HuH-7.5 (cell line): ENCODE measurements at regions not wholly inside any gene's neighbourhood (a gene's known extent, or its start where the extent isn't known, plus 50 kb on each side); places are given as distances from the start of the nearest gene placed in this dataset.

Source experiments
- DNase-seq: peaks from one replicate; pipeline ENCODE4 v3.0.0; 2011; ENCODE audit warnings: low spot score

DNA sequence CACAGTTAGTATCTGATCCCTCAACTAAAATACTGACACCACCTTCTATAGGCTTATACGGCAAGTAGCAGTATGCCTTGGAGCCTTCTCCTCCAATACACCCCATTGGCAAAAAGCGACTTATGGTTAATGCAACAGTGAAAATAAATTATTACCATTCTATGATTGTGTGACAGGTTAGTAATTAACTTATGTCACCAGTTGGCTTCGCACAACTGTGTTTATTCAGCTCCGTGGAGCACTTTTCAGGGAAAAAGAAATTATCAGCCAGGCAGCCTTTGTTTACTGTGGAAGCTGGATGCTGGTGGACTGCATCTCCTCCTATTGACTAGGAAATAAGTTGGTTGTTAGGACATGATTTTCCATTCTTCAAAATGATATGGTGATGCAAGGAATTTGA is 833.8 kb upstream of the RBFOX1 start:
- DNase-seq: no peak

DNA sequence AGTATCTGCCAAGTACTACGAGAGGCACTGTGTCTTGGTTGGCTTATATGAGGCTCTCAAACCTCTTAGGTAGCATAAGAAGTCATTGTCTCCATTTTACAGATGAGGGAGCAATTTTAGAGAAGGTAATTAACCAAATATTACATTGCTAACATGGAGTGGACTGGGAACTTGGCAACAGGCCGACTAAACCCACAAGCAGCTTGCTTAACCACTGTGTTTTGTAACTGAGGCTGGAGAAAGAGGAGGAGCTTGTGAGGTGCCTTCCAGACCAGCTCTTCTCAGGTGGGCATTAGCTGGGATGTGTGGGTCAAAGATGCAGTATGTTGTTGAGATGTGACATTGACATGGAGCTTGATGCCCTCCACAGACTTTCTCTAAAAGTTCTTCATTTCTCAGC is 835.6 kb upstream of the RBFOX1 start:
- no peak for DNase-seq

DNA sequence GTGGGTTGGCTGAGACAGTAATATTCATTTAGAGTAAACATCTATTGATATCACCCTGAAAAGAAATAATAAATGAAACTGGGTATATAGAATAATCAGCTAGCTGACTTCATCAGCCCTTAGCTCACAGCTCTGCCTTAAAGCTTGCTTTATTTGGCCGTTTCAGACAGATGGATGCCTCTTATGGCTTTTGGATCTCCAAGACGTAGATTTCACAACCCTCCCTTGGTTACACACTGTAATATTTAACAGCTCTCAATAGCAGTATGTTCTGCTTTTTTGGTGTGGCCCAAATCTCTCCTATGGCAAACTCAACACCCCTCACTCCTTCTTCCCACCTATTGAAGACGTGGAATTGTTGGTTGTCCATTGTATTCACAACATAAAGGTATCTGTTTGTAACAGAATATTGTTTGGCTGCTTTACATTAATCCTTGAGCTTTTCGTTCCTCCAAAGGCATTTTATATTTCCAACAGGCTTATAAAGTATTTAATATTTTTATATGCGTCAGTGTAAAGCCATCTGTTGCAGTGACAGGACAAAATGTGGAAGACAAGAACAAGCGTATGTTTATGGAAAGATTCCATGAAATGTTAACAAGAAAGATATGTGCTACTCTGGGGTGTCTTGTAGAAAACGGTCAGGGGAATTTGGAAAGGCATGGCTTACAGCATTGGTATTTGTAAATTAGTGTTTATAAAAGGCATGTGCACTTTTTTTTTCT is 837.0 kb upstream of the RBFOX1 start:
- no peak for DNase-seq

DNA sequence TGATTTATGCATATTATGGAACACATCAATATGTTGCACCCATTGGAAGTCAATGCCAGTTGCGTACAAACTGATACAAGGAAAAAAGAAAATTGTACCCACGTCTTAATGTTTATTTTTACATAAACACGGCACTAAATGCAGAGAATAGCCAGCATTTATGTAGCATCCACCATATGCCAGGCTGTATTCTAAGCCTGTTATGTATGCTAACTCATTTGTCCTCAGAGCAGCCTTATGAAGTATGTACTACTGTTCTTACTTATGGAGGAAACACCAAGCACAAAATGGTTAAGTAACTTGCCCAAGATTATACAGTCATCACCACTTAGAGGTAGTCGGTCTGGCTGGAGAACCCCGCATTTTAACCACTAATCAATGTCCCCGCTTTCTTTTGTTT is 837.9 kb upstream of the RBFOX1 start:
- DNase-seq: no peak

DNA sequence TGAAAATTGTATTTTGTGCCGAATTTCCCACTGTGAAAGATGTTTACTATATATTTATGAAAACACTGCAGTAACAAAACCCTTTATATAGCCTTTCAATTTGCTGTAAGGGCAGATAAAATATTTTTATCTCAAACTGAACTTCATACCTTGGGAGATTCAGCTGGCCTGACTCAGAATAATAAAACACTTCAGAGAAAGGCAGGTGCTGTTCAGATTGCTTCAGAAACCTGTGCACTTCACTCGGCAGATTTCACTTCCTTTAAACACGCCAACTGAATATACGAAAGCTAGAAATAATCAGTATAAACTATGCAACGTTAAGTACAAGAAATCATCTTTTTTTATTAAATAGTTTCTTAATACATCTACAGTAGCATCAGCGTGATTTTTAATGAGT is 839.1 kb upstream of the RBFOX1 start:
- no peak for DNase-seq

DNA sequence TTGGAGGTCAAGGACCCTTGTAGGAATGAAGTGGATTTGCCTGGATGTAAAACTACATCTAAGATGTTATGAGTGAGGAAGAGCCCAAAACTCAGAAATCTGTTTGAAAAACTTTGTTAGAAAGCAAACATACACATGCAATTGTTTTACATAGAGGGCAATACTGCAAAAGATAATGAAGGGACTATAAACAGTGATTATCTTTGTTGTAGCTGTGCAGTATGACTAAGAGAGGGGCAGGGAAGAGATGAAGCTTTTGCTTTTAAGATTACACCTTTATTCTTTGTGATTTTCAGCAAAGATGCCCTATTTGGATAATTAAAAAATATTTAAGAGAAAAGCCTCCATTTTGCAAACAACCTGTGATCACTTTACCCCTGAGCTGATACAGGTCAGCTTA is 839.9 kb upstream of the RBFOX1 start:
- DNase-seq: no peak

DNA sequence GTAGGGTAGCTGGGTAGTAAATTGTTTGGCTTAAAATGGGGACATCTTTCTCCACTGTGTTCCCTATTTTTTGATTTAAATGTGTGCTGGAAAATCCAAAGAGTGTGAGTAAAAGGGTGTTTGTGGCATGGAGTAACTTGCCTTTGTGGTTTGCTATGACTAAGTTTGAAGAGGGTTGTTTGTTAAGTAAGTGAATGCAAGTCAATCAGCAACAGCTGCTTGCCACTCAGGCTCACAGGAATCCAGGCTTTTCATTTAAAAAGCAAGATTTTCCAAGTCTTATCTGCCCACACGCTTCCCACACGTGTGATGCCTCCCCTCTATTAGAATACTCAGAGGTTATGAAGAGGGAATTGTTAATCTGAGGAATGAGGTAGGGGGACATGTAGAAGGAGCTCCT is 847.7 kb upstream of the RBFOX1 start:
- DNase-seq: no peak

DNA sequence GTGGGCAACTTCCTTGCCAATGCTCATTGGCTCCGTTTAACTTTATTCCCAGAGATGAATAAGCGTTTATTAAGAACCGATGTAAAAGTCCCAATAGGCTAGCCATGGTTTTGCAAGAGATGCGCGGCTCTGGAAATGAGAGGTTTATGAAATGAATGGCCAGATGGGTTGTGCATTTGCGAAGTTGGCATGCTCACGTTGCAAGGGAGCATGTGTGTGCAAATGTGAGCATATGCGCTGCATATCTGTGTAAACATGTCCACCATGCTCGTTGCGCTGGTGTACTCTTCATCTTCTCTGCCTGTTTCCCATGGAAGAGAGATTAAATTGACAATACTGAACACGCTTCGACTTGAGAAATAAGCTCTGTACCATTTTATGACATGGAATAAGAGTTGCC is 848.6 kb upstream of the RBFOX1 start:
- DNase-seq: no peak

DNA sequence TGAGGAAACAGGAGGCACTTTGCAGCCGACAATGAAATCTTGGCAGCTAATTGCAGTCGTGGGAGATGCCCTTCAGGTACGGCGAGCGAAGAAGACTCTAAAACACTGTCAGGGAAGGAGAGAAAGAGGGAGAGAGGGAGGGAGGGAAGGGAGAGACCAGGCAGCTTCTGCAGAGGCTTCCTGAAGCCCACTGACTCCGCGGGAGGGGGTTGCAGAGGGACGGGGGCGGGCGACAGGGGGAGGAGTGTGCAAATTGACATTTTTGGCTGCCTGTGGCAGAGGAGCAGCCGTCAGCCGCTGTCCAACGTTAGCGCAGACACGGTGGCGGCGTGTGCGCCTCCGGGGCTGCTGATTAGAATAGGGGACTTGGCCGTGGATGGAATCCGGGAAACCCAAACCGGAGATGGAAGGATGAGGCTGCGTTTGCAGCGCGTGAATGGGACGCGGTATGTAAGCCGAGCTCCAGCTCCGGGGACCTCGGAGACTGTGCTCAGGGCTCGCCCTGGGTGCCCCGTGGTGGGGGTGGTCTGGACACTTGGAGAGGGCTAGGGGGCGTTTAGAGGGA is 849.1 kb upstream of the RBFOX1 start:
- no peak for DNase-seq

DNA sequence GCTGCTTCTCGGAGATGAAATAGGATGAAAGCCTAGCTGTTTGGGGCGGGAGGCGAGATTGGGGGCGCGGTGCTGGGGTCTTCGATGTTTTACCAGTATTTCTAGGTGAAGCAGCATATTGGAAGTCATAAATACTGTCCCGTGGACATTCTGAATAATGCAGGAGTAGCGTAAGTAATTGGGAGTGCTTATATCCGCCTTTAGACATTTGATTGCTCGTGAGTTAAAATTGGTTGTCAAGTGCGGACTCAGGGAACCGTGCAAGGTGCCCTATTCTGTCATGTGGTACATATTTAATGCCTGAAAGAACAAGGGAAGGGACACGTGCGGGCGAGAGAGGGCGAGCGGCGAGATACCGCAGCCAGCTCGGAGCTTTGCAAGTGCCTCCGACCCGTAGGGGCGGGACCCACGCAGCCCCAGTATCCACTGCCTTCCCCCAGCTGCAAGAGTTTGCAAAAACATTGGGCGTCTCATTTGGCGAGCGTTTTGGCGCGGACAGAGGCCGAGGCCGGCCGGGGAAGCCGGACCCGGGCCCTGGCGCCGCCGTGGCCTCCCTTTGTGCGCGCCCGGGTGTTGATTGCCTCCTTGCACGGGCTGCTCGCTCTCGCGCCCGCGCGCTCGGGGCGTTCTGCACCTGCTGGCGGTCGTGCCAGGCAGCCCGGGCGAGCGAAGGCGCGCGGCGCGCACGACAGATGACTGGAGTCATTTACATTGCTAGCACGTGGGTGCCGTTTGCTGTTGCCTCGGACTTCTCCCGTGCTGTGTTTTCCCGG is 849.8 kb upstream of the RBFOX1 start:
- no peak for DNase-seq

DNA sequence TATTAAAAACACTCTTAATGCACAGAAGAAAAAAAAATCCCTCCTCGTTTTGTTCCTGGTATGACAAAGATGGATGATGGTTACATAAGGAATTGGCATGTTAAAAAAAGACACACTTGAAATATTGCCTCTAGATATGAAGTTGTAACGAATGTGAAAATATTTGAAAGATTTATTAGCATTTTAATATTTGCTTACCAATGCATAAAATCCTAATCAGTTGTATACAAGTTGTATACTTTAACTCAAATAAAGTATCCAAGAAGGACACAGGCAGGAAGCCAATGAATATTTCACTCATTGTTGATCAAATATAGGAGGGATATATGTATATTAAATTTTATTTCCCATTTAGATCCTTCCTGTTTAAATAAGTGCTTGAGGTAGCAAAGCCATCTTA is 850.8 kb upstream of the RBFOX1 start:
- no peak for DNase-seq

DNA sequence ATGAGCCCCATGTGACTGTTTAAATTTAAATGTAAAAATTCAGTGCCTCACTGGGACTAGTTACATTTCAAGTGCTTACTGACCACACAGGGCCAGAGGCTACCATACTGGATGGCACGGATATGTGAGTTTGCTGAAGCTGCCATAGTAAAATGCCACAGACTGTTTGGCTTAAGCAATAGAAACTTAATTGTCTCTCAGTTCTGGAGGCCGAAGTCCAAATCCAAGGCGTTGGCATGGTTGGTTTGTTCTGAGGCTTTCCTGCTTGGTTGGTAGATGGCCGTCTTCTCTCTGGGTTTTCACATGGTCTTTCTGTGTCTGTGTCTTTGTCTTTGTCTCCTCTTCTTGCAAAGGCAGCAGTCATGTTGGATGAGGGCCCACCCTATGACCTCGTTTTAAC is 878.9 kb upstream of the RBFOX1 start:
- DNase-seq: no peak

DNA sequence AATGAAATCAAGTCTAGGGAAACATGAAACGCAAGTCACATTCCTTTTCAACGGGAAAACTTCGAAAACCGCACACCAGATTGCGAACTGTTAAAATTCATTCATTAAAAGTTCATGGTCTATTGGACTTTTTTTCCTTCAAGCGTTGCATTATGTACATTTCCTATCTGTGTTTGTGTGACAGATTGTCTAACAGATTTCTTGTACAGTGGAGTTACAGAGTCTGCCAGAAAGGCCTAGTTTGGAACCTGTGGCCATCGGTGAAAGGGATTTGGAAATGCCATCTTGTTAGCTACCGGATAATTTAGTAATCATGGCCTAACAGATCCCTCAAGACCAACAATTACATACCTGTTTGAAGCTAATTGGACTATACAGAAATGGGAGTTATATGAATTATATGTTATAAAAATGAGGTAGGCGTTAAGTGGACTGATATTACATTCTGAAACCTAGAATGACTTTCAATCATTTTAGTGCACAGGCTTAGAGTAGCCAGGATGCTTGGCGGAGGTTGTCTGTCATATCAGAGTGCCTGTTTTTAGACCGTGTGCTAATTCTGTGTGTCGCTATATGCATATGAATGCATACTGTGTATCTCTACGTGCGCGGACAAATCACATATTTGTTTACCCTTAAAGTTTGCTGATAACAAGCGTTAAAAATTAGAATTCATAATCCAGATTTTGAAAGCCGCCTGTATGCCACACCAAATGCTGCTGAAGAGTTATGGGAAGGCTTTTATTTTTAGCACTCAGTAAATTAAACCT is 885.4 kb upstream of the RBFOX1 start:
- DNase-seq: no peak

DNA sequence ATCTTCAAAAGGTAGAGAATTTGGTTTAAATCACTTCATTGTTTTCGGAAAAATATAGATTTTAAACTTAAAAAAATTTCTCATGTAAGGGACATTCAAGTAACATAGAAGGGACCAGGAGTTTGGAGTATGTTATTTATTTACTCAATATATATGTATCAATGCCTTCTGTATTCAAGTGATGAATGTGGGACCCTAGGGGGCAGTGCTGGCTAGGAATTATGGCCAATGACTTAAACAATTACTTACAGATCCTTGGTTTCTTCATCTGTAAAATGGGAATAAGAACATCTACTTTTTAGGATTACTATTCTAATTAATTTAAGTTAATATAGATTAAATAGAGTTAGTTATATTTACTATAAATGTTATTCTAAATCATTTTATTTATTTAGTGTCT is 886.3 kb upstream of the RBFOX1 start:
- no peak for DNase-seq

DNA sequence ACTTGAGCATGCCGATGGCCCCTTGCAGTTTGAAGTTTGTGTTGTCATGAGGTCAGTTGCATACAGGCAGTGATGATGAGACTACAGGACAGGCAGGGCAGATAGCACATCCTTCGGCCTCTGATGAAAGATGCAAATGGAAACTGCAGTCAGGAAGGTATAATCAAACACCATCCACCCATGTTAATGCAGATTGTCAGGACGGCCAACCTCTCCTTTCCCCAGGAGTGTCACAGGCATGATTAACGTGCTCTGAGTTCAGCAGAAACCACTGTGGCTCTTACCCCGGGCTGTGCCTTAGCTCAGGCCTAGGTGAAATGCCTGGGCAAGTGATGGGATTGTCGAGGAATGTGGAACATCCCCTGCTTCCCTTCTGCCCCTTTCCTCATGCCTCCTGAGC is 893.5 kb upstream of the RBFOX1 start:
- DNase-seq: no peak

DNA sequence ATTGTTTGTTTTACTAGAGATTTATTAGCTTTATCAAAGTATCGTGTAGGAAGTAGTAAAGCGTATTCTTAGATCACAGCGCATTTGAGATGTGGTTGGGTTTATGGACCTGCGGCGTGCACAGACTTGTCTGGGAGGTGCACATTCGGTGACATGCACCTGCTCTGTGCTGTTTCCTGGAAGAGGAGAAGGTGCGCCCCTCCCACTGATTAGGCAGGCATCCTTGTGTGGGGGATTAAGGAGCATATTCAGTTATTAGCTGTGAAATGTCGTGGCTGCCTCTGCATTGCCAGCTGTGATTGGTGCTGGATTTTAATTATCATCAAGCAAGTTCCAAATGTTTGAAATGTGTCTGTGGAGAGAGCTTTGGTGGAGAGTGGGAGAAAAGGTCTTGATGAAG is 903.8 kb upstream of the RBFOX1 start:
- no peak for DNase-seq

DNA sequence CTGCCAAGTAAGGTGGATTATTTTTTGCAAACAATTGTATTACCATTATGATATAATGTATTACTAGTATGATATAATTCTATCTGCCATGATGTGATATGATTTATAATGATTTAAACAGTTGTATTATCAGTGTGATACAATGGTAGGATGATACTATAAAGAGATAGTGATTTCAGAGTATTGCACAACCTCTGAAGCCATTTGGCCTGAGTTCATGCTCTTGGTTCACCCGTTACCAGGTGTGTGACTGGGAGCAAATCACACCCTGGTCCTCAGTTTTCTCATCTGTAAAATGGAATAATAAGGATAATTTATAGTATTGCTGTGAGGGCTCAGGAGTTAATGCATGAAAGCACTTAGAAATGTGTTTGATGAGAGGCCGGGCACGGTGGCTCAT is 905.0 kb upstream of the RBFOX1 start:
- DNase-seq: no peak

DNA sequence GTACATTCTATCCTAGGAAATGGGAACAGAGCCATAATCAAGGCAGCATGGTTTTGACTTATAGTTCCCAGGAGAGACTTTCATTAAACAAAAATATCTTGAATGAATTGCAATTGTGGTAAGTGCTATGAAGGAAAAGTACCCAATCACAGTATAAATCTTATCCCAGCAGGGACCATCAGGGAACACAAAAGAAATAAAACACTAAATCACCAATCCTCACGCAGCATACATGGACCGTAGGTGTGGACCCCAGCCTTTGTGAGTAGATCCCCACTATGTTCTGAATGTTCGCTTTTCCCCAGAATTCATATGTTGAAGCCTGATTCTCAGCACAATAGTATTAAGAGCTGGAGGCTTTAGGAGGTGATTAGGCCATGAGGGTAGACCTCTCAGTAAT is 925.0 kb upstream of the RBFOX1 start:
- no peak for DNase-seq

DNA sequence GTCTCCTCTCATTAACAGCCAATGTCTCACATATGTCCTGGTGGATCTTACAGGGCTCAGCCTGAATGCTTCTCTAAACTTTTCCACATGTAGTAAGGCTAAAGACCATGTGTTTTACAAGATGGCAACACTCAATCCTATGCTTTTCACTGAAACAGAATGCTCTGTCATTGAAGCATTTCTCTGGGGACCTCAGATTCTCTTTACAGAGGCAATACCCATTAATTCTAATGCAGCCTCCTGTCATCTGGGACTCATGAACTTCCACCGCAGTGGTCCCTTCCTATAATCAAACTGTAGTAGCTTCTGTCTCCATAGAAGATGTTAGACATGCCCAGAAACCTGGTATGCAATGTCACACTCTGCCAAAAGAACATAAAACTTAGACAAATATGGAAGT is 926.6 kb upstream of the RBFOX1 start:
- no peak for DNase-seq

DNA sequence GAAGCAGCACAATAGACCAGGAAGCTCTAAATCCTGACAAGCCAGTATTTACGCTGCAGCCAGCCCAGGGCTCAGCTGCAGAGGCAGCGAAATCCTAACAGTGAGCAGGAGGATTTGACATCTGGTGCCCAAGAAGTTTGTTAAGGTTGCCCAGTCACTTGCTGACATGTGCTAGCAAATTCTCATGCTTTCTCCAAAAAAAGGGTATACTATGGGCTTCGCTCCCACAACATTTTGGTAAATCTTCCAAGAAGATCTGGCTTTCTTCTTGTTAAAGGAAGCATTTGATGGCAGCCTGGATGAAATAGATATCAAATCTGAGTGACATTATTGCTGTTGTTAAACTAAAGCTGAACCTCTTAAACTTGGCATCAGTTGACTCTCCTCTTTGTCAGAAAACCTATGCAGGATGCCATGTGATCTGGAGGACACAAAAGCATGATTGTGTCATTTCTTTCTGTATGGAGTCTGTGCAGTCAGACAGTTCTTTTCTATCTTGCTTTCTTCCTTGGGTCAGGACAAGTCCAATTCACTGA is 949.7 kb upstream of the RBFOX1 start:
- no peak for DNase-seq

DNA sequence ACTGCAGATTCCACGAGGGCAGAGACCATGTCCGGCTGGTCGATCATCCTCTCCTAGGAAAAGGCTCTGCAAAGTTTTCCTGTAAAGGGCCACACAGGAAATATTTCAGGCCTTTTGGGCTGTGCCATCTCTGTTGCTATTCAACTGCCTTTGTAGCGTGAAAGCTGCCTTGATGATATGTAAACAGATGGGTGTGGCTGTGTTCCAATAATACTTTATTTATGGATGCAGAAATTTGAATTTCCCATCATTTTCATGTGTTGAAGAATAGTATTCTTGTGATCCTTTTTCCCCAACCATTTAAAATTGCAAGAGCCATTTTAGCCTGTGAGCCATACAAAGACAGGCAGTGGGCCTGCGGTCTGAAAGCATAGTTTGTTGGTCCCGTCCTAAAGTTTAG is 950.7 kb upstream of the RBFOX1 start:
- no peak for DNase-seq

DNA sequence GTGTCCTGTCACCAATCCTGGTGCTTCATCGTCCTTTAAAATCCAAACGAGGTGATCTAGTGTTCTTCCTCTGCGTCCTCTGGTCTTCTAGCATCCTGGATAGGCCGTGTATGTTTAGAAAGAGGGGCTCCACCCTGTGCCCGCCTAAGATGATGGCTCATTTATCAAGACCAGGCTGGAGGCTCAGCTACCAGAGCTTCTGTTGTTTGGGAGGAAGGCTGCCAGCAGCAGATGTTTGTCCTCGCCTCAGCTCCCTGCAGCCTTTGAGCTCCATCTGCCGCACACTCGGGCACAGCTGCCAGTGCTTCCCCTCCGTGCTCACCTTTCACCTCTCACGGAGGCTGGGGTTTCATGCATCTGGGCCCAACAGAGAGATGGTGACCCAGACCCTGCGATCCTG is 954.7 kb upstream of the RBFOX1 start:
- DNase-seq: no peak
